HFFc6 (cell line): ENCODE measurements at regions not wholly inside any gene's neighbourhood (a gene's known extent, or its start where the extent isn't known, plus 50 kb on each side); places are given as distances from the start of the nearest gene placed in this dataset.

Experiments used
- DNase-seq: peaks from one replicate; pipeline ENCODE4 v3.0.0-alpha.2; 2018
- H3K27ac Mint-ChIP-seq: 2 replicates; pipeline ENCODE4 v1.8.0; 2020; ENCODE audit warnings: mild to moderate bottlenecking, mixed read lengths
- H3K27me3 Mint-ChIP-seq: 2 replicates; pipeline ENCODE4 v1.8.0; 2021; ENCODE audit warnings: mild to moderate bottlenecking, moderate library complexity, mixed read lengths; ENCODE audit not compliant: insufficient read depth
- H3K36me3 Mint-ChIP-seq: 2 replicates; pipeline ENCODE4 v1.8.0; 2021; ENCODE audit warnings: low read depth, mixed read lengths
- H3K4me1 Mint-ChIP-seq: 2 replicates; pipeline ENCODE4 v1.8.0; 2020; ENCODE audit warnings: low read depth, mixed read lengths
- H3K4me3 Mint-ChIP-seq: 2 replicates; pipeline ENCODE4 v1.8.0; 2020; ENCODE audit warnings: mild to moderate bottlenecking, moderate library complexity, mixed read lengths
- H3K9me3 Mint-ChIP-seq: 2 replicates; pipeline ENCODE4 v1.8.0; 2020; ENCODE audit warnings: mild to moderate bottlenecking, mixed read lengths
- TF ChIP-seq, protein P1 (sequence below): fragments of 200-600 bp; sonication (generic); IDR thresholded peaks from 2 replicates; pipeline ENCODE4 v1.5.0; 2021; ENCODE audit warnings: antibody characterized with exemption, mild to moderate bottlenecking

DNA sequence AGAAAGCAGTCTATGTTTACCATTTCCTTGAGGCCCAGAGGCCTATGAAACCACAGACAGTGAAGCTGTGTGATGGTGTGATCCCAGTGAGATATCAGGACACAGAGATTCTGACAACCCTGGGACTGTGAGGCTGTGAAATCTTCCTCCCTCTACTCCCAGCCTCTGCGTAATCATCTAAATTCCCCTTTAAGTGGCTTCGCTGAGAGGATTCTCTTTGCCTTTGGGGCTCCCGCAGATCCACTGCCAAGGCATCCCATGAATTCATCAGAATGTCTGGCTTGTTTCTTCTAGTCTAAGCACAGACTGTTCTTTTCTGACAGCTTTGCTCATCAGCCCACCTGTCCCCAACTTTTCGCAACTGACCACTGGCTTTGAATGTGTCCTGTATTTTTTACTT lies 901.2 kb upstream of the NR2F2 start:
- Mint-ChIP-seq H3K36me3 (no peaks in the 10 kb centered on the region), H3K4me1 (no peaks in the 10 kb centered on the region), H3K27me3 (peaks cover 3% of the 10 kb centered on the region; the same call in 1 of the 2 replicates), H3K9me3 (peaks cover 4% of the 10 kb centered on the region; the same call in 1 of the 2 replicates), H3K27ac (no peak overlapping the region), H3K4me3 (no peak overlapping the region)
- no peak for DNase-seq
- TF ChIP-seq, protein P1, sequence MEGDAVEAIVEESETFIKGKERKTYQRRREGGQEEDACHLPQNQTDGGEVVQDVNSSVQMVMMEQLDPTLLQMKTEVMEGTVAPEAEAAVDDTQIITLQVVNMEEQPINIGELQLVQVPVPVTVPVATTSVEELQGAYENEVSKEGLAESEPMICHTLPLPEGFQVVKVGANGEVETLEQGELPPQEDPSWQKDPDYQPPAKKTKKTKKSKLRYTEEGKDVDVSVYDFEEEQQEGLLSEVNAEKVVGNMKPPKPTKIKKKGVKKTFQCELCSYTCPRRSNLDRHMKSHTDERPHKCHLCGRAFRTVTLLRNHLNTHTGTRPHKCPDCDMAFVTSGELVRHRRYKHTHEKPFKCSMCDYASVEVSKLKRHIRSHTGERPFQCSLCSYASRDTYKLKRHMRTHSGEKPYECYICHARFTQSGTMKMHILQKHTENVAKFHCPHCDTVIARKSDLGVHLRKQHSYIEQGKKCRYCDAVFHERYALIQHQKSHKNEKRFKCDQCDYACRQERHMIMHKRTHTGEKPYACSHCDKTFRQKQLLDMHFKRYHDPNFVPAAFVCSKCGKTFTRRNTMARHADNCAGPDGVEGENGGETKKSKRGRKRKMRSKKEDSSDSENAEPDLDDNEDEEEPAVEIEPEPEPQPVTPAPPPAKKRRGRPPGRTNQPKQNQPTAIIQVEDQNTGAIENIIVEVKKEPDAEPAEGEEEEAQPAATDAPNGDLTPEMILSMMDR = no peak

DNA sequence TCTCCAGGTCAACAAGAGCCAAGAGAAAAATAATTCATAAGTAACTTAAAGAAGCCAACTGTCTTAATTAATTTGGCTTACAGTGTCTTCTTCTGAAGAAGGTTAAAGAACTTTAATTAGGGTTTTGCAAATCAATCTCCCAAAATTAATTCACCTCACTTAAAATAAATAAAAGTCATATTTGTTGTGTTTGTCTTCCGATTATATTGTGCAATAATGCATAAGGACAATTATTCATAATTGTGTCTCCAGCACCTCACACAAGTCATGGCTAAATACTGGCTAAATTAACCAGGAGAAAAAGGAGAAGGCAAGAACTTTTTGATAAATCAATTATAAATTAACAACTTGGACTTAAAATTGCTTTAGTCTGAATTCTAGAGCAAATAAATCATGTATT lies 899.0 kb upstream of the NR2F2 start:
- Mint-ChIP-seq H3K36me3 (no peaks in the 10 kb centered on the region), H3K4me3 (no peak overlapping the region), H3K9me3 (peaks cover 4% of the 10 kb centered on the region; the same call in 1 of the 2 replicates), H3K4me1 (no peaks in the 10 kb centered on the region), H3K27ac (no peak overlapping the region), H3K27me3 (no peaks in the 10 kb centered on the region)
- TF ChIP-seq, protein P1 = no peak
- DNase-seq = no peak

DNA sequence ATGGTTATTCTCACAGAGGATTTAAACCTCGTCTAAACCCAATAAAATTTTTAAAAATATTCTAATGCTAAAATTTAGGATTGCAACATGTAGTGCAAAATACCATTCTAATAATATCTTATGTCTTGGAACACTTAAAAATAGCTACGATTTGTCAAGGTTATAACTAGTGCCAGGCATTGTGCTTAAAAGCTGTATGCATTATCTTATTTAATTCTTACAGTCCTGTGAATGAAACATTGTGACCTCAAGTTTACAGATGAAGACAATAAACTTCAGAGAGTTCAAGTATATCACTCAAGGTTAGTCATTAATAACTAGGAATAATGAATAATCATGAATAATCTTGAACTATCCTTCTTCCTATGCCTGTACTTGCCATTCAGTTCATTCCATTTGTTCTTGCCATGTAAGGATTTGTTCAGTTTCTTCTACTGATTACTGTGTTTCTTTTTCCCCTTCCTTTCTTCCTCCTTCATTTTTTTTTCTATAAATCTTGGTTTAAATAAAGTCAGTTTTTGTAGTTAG lies 897.6 kb upstream of the NR2F2 start:
- no peaks in the 10 kb centered on the region for H3K4me1 Mint-ChIP-seq
- TF ChIP-seq, protein P1 = no peak
- no peaks in the 10 kb centered on the region for H3K36me3 Mint-ChIP-seq
- no peak overlapping the region for H3K27ac Mint-ChIP-seq
- no peak overlapping the region for H3K4me3 Mint-ChIP-seq
- DNase-seq = no peak
- H3K9me3 Mint-ChIP-seq = no peaks in the 10 kb centered on the region
- H3K27me3 Mint-ChIP-seq = no peaks in the 10 kb centered on the region; the same call in 1 of the 2 replicates

DNA sequence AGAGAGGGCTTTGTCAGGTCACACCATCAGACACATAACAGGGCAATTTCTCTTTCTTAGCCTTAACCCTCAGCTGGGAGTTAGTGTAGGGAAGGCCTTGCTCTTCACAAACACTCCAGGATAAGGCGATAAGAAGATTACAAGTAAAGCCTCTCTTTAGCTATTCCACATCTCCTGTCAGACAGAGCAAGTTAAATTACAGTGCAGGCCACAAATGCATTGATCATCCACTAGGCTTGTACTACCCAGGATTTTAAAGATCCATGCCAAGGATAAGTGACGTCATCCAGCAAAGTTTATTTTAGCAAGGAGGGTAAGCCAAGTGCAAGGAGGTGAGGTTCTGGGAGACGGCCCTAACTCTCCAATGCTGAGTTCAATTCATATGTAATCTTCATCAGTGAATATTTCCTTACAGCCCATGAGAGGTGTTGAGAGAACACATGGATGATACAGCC lies 890.6 kb upstream of the NR2F2 start:
- Mint-ChIP-seq H3K4me3 (no peak overlapping the region), H3K4me1 (no peaks in the 10 kb centered on the region), H3K27me3 (no peaks in the 10 kb centered on the region; the same call in none of the 2 replicates), H3K27ac (no peak overlapping the region), H3K9me3 (no peaks in the 10 kb centered on the region), H3K36me3 (no peaks in the 10 kb centered on the region)
- TF ChIP-seq, protein P1 = no peak
- no peak for DNase-seq

DNA sequence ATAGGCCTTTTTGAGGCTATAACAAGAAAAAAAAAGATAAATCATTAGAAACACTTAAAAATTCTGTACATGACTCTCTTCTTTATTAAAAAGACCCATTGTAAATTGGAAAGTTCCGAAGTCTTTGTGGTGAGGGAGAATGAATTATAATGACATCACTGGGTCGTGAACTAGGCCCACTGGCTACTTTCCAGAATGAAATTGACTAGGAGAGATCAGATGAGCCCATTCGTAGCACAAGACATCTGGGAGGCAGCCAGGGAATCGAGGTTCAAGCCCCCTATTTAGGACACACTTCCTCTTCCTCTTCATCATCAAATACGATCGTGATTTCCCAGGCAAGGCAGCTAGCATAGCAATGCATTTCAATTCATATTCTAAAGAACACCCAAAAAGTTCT lies 889.8 kb upstream of the NR2F2 start:
- Mint-ChIP-seq H3K4me1 (no peaks in the 10 kb centered on the region), H3K9me3 (no peaks in the 10 kb centered on the region), H3K27ac (no peak overlapping the region), H3K4me3 (no peak overlapping the region), H3K36me3 (no peaks in the 10 kb centered on the region), H3K27me3 (no peaks in the 10 kb centered on the region; the same call in none of the 2 replicates)
- TF ChIP-seq, protein P1 = no peak
- DNase-seq = no peak
